GM12891 (cell line): ENCODE measurements at regions not wholly inside any gene's neighbourhood (a gene's known extent, or its start where the extent isn't known, plus 50 kb on each side); places are given as distances from the start of the nearest gene placed in this dataset.

Experiments used
- POLR2A ChIP-seq: IDR thresholded peaks from 2 replicates; pipeline ENCODE4 v1.6.1; 2011; ENCODE audit warnings: low read depth, low read length, control low read depth
- POLR2AphosphoS5 ChIP-seq: IDR thresholded peaks from 2 replicates; pipeline ENCODE4 v1.6.1; 2011; ENCODE audit warnings: low read depth, low read length, control low read depth
- TAF1 ChIP-seq: IDR thresholded peaks from 2 replicates; pipeline ENCODE4 v1.6.1; 2011; ENCODE audit warnings: low read depth, low read length, control low read depth

GRCh38 chr15:93249623-93250022 lies 160.6 kb upstream of the RGMA start:
- TF ChIP-seq POLR2A (no peak), POLR2AphosphoS5 (no peak), TAF1 (no peak)
